KMS-11 (cell line): ENCODE measurements at regions not wholly inside any gene's neighbourhood (a gene's known extent, or its start where the extent isn't known, plus 50 kb on each side); places are given as distances from the start of the nearest gene placed in this dataset.

Experiments
- H2AFZ ChIP-seq: fragments of 200-600 bp; sonication (generic); 2 replicates; pipeline ENCODE4 v1.6.1; 2016; ENCODE audit warnings: antibody characterized with exemption, mixed run types, low read depth
- H3K27ac ChIP-seq: fragments of 200-600 bp; sonication (generic); 2 replicates; pipeline ENCODE4 v1.6.1; 2016; ENCODE audit warnings: mild to moderate bottlenecking, mixed run types
- H3K27me3 ChIP-seq: fragments of 200-600 bp; sonication (generic); 2 replicates; pipeline ENCODE4 v1.6.1; 2017; ENCODE audit warnings: mild to moderate bottlenecking, low read depth, mixed run types, moderate library complexity; ENCODE audit not compliant: insufficient read depth
- H3K36me3 ChIP-seq: fragments of 200-600 bp; sonication (generic); 2 replicates; pipeline ENCODE4 v1.6.1; 2017; ENCODE audit warnings: mild to moderate bottlenecking, mixed run types; ENCODE audit not compliant: insufficient read depth
- H3K4me1 ChIP-seq: fragments of 200-600 bp; sonication (generic); 2 replicates; pipeline ENCODE4 v1.6.1; 2016; ENCODE audit warnings: mild to moderate bottlenecking, low read depth, mixed run types; ENCODE audit not compliant: poor library complexity, severe bottlenecking
- H3K4me2 ChIP-seq: fragments of 200-600 bp; sonication (generic); 2 replicates; pipeline ENCODE4 v1.7.0; 2016; ENCODE audit warnings: mild to moderate bottlenecking, mixed run types
- H3K4me3 ChIP-seq: fragments of 200-600 bp; sonication (generic); IDR thresholded peaks from 2 replicates; pipeline ENCODE4 v1.6.1; 2017; ENCODE audit warnings: low read depth, low read length, mixed read lengths; ENCODE audit not compliant: insufficient read depth
- H3K79me2 ChIP-seq: fragments of 200-600 bp; sonication (generic); 2 replicates; pipeline ENCODE4 v1.6.1; 2016; ENCODE audit warnings: low read depth, mixed run types; ENCODE audit not compliant: insufficient read depth
- H3K9ac ChIP-seq: fragments of 200-600 bp; sonication (generic); 2 replicates; pipeline ENCODE4 v1.6.1; 2016; ENCODE audit warnings: mild to moderate bottlenecking, mixed run types
- H4K20me1 ChIP-seq: fragments of 200-600 bp; sonication (generic); 2 replicates; pipeline ENCODE4 v1.6.1; 2016; ENCODE audit warnings: mild to moderate bottlenecking, mixed run types; ENCODE audit not compliant: insufficient read depth
- TF ChIP-seq, protein P1 (sequence below): fragments of 200-600 bp; sonication (generic); conservative IDR thresholded peaks from 2 replicates; pipeline ENCODE4 v1.6.1; 2017; ENCODE audit warnings: low read depth, mild to moderate bottlenecking, antibody characterized with exemption, low read length, moderate library complexity, mixed read lengths

GRCh38 chr14:49160983-49161382, 425.2 kb downstream of the RPS29 start:
- Histone ChIP-seq H3K36me3 (no peaks in the 10 kb centered on the region), H2AFZ (no peak overlapping the region), H3K4me3 (no peak overlapping the region), H3K4me1 (no peaks in the 10 kb centered on the region), H4K20me1 (no peaks in the 10 kb centered on the region), H3K27me3 (no peaks in the 10 kb centered on the region), H3K4me2 (no peak overlapping the region), H3K79me2 (no peaks in the 10 kb centered on the region), H3K27ac (no peak overlapping the region), H3K9ac (no peak overlapping the region)
- TF ChIP-seq, protein P1, sequence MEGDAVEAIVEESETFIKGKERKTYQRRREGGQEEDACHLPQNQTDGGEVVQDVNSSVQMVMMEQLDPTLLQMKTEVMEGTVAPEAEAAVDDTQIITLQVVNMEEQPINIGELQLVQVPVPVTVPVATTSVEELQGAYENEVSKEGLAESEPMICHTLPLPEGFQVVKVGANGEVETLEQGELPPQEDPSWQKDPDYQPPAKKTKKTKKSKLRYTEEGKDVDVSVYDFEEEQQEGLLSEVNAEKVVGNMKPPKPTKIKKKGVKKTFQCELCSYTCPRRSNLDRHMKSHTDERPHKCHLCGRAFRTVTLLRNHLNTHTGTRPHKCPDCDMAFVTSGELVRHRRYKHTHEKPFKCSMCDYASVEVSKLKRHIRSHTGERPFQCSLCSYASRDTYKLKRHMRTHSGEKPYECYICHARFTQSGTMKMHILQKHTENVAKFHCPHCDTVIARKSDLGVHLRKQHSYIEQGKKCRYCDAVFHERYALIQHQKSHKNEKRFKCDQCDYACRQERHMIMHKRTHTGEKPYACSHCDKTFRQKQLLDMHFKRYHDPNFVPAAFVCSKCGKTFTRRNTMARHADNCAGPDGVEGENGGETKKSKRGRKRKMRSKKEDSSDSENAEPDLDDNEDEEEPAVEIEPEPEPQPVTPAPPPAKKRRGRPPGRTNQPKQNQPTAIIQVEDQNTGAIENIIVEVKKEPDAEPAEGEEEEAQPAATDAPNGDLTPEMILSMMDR = no peak

GRCh38 chr14:49159081-49159480, 427.1 kb downstream of the RPS29 start:
- no peaks in the 10 kb centered on the region for H3K36me3 ChIP-seq
- H3K27ac ChIP-seq = no peak overlapping the region
- no peaks in the 10 kb centered on the region for H3K79me2 ChIP-seq
- H2AFZ ChIP-seq = no peak overlapping the region
- no peaks in the 10 kb centered on the region for H4K20me1 ChIP-seq
- TF ChIP-seq, protein P1 = no peak
- no peak overlapping the region for H3K4me2 ChIP-seq
- no peak overlapping the region for H3K9ac ChIP-seq
- H3K4me3 ChIP-seq = no peak overlapping the region
- H3K4me1 ChIP-seq = no peaks in the 10 kb centered on the region
- H3K27me3 ChIP-seq = no peaks in the 10 kb centered on the region

DNA sequence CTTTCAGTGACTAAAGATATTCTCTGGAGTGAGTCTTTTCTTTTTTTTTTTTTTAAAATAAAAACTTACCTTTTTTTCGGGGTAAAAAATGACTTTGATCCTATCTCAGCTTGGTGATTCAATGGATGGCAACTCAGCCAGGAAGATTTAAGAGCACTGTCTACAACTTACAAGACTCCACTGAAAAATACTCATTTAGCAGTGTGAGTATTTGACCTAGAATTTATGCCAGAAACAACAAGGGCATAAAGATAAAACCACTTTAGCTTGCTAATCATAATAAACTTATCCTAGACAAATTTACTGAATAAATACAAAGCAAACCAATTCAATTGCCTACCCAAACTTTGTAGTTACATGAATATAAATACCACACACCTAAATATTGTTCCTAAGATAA, 446.6 kb downstream of the RPS29 start:
- Histone ChIP-seq H4K20me1 (no peaks in the 10 kb centered on the region), H3K27me3 (no peaks in the 10 kb centered on the region), H3K36me3 (no peaks in the 10 kb centered on the region), H3K79me2 (no peaks in the 10 kb centered on the region), H3K4me2 (no peak overlapping the region), H3K4me3 (no peak overlapping the region), H3K4me1 (no peaks in the 10 kb centered on the region), H2AFZ (no peak overlapping the region), H3K9ac (no peak overlapping the region), H3K27ac (no peak overlapping the region)
- TF ChIP-seq, protein P1 = no peak

- H2AFZ ChIP-seq = no peak overlapping the region
- H3K9ac ChIP-seq = no peak overlapping the region
- no peak overlapping the region for H3K27ac ChIP-seq
- no peaks in the 10 kb centered on the region for H3K27me3 ChIP-seq
- no peak overlapping the region for H3K4me2 ChIP-seq
- no peaks in the 10 kb centered on the region for H3K4me1 ChIP-seq
- H3K79me2 ChIP-seq = no peaks in the 10 kb centered on the region
- no peak overlapping the region for H3K4me3 ChIP-seq
- H3K36me3 ChIP-seq = no peaks in the 10 kb centered on the region
- TF ChIP-seq, protein P1 = no peak
- no peaks in the 10 kb centered on the region for H4K20me1 ChIP-seq
These were observed 451.2 kb downstream of the RPS29 start for GRCh38 chr14:49134940-49135339.
